Fibroblast of skin of right quadriceps (primary cell): ENCODE measurements at regions not wholly inside any gene's neighbourhood (a gene's known extent, or its start where the extent isn't known, plus 50 kb on each side); places are given as distances from the start of the nearest gene placed in this dataset.
A peak's percentile ranks its signal among the peaks of the same experiment; 100 is the strongest.

Experiments
- DNase-seq: peaks from one replicate; pipeline ENCODE4 v3.0.0-alpha.2; 2013

DNA sequence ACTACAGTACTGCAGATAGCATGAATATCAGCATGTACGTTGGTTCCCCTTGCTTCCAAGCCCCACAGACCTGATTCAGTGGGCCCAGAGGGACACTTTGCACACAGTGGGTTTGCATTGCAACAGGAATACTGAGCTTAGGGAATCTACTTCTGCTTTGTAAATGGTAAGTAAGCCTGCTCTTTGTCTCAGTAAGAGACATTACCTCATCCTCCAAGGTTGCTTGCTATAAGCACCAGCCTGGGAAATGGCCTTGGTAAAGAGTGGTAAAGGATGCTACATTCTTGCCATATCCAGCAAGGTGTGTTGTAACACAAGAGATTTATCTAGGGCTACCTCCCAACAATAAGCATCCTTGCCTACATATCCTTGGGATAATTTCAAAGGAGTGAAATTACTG is 730.5 kb downstream of the INHBA start:
- DNase-seq, result no peak

DNA sequence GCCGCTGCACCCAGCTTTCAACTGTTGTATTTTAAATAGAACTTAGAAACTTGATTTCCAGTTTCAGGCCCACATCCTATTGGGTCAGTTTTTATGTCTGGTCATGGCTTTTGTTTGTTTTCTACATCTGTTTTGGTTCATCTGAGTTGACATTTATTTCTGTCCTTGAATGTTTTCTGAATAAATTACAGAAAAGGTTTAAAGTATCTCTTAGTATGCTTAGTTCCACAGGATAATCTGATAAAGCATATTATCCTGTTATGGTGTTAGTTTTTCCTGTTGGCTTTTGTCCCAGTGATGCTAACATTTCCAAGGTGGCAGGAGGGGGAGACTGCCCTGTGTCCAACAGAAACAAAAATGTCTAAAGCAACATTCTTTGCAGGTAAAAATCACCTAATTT is 733.2 kb downstream of the INHBA start:
- DNase-seq, result no peak

DNA sequence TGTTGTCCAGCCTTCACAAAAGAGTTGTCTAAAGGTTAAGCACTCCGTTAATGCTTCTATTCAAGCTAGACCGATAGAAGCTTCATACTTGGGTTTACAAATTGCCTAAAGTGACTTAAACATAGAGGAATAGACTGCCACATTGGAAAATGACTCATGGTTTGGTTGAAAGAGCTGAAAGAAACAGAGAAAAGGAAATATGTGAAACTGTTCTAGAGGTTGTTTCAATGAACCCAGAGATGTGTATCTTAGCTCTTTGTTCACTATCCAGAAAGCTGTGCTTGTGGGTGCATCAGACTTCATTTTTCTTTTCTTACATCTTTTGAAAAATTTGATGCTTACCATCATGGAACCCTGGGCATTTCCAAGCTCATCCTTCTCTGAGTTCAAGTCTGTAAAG is 736.2 kb downstream of the INHBA start:
- DNase-seq, result no peak

DNA sequence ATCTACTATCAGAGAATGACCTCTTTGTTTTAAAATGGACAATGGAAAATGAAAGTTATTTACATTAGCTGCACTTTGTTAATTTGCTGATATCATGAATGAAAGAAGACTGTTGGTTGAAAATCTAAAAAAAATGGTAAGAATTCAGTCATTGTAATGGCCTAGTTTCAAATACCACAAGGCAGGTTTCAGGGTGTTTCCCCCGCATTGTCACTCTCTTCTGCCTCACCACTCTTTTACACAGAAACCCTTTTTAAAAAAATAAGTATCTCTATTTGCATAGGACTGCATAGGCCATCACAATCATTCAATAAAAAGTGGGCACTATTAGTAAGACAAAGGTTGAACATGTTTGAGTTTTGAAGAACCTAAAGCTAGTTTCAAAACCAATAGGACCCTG is 737.1 kb downstream of the INHBA start:
- no peak for DNase-seq

DNA sequence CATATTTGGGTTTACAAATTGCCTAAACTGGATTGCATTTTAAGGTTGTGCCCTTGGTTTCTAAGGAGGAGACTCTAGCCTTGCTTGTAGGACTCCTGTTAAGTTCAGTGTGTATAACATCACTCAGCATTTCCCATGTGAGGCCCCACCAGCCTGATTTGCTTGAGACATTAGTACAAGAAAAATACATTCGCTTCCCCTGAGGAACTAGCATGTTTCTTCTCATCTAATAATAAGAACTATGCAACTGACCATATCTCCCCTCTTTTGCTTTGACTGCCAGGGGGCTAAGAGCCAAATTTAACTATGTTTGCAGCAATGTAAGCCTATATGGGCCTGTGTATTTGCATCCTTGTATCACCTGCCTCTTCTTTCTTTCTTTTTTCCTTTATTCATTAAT is 737.9 kb downstream of the INHBA start:
- DNase-seq, result no peak

DNA sequence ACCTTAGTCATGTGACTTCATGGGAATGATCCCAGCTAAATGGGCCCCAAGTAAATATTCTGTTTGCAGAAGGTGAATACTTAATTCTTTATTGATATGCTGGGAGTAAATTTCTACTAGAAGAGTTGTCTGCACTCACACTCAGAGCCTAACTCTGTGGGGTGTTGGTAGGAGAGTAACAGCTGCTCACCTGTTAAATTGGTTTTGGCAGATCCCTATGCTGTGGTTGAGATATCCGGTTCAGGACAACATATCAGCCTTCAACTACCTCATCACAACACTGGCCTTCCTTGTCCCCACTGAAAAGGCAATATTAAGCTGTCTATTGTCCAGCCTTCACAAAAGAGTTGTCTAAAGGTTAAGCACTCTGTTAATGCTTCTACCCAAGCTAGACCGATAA is 738.3 kb downstream of the INHBA start:
- DNase-seq, result no peak

DNA sequence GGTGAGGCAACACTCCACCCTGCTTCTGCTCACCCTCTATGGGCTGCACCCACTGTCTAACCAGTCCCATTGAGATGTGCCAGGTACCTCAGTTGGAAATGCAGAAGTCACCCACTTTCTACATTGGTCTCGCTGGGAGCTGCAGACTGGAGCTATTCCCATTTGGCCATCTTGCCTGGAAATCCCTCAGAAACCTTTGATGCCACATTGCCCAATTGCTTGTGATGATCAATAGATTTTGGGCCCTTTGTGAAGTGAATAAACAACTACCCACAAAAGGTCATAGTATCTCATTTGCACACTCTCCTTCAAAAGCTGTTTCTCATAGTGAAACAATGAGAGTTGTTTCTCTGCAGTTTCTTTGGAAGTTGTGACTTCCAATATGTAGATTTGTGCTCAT is 742.9 kb downstream of the INHBA start:
- DNase-seq, result no peak

DNA sequence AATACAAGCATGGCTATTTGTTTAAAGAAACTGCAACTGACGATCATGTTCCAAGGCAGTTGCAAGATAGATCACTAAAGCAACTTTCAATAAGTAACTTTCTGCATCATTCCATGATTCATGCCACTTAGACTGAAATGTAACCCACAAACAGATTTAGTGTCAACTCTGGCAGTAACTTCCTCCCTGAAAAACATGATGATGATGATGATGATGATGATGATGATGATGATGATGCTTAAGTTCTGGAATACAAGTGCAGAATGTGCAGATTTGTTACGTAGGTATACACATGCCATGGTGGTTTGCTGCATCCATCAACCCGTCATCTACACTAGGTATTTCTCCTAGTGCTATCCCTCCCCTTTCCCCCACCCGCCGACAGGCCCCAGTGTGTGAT is 754.7 kb downstream of the INHBA start:
- DNase-seq, result no peak

DNA sequence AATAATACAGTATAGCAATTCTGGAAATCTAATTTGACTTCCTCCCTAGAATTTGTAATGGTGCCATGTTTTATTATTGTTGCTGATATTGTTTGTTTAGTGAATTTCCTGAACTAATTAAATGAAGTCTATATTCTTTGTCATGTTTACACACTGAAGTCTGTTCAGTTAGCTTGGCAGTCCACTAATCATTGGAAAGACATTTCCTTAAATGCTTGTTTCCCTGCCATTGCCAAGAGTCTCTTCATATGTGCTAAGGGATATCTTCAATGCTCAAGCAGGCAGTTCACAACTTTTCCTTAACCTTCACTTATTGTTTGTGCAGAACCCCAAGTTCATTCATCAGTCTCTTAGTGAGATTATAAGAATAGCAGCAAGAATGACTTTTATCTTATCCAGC is 755.3 kb downstream of the INHBA start:
- DNase-seq, result no peak

DNA sequence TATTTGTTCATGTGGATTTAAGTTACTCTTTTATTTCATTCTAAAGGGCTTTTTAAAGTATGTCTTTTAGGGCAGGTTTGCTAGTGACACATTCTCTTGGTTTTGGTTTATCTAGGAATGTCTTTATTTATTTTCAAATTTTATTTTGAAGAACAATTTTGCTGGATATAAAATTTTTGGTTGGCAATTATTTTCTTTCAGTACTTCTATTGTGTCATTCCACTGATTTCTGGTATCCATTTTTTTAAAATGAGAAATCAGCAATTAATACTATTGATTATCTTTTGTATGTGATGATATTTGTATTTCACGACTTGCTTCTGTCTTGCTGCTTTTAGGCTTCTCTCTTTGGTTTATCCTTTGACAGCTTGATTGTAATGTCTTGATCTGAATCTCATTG is 756.3 kb downstream of the INHBA start:
- DNase-seq, result no peak

DNA sequence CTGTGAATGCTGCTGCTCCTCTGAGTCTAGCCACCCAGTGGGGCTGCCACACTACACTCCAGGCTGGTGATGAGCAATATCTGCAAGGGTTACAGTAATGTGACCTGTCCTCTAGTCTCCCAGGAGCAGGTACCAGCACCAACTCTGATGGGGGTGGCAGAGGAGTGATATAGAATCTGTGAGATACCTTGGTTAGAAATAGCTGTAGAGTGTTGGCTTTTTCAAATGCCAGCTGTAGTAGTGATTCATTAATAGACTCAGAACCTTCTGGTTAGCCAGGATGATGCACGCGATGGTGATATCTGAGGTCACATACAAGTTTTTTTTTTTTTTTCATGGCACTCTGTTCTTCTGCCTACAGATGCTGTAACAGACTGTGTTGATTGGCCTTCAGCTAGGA is 757.1 kb downstream of the INHBA start:
- DNase-seq, result no peak

DNA sequence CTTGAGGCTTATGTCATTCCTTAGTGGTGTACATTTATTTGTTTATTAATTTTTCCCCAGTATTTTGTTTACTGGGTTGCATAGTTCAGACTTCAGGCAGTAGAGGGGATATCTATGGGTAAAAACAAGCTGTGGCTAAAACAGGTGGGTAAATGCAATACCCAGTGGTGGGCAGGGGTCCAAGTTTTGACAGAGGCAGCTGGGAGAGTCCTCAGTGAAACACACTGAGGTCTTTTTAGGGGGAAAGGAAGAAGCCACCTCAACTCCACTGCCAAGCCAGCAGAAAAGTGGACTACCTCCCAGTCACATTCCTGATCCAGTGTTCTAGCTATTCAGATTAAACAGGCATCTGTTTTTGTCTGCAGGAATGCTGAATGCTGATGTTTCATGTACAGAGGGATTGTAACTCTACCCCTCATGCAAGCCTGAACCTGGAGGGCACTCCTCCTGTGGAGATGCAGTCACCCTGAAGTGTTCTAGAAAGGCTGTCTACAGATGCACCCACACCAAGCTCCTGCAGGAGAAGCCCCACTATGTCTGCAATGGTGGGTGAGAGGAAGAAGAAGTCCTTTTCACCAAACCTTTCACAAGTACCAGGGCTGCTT is 757.8 kb downstream of the INHBA start:
- no peak for DNase-seq

DNA sequence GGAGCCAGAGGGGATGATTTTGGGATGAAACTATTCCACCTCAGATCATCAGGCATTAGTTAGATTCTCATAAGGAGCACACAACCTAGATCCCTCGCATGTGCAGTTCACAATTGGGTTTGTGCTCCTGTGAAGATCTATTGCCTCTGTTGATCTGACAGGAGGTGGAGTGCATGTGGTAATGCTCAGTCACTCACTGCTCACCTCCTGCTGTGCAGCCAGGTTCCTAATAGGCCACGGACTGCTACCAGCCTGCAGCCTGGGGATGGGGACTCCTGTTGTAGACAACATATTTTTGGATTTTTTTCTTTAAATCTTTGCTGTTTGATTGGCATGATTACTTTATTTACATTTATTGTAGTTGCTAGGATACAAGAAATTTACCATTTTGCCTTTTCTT is 765.0 kb downstream of the INHBA start:
- DNase-seq, result no peak

DNA sequence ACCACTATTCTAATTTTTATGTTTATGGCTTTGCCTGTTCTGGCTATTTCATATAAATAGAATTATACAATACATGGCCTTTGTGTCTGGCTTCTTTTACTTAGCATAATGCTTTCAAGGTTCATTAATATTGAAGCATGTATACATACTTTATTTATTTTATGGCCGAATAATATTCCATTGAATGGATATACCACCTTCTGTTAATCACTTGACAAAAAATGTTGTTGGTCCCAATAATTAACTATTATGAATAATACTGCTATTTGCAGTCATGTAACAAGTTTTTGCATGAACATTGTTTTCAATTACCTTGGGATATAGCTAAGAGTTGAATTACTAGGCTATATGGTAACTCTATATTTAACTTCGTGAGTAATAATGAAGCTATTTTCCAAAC is 767.5 kb downstream of the INHBA start:
- DNase-seq, result no peak

DNA sequence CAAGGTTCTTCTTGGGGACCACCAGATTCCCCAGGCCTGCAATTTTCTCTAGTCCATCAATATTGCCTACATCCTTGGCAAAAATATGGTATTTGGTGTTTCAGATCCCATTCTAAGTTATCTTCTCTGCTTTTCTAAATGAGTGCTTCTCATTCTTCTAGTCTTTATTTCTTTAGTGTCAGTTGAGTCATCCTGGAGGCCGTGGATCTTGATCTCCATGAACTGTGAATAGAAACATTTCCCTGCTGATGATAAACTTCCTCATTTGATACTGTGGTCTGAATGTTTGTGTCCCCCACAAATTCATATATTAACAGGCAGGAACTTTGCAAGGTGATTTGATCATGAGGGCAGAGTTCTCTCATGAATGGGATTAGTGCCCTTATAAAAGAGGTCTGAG is 779.3 kb downstream of the INHBA start:
- DNase-seq, result no peak

DNA sequence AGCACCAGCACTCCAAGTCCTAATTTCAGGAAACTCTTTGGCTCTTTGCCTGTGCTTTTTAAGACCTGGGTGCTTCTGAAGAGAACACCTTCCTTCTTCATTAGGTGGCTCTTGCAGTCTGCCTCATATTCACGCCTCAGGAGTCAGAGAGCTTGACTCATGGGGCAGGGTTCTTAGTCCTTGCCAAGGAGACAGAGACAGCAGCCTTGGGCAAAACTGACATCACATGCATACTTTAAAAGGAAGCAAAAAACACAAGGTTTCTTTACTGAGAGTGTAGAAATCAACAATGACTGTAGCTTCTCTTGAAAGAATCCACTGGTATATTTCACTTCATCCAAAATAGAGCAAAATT is 780.6 kb downstream of the INHBA start:
- DNase-seq, result peak; percentile 54

DNA sequence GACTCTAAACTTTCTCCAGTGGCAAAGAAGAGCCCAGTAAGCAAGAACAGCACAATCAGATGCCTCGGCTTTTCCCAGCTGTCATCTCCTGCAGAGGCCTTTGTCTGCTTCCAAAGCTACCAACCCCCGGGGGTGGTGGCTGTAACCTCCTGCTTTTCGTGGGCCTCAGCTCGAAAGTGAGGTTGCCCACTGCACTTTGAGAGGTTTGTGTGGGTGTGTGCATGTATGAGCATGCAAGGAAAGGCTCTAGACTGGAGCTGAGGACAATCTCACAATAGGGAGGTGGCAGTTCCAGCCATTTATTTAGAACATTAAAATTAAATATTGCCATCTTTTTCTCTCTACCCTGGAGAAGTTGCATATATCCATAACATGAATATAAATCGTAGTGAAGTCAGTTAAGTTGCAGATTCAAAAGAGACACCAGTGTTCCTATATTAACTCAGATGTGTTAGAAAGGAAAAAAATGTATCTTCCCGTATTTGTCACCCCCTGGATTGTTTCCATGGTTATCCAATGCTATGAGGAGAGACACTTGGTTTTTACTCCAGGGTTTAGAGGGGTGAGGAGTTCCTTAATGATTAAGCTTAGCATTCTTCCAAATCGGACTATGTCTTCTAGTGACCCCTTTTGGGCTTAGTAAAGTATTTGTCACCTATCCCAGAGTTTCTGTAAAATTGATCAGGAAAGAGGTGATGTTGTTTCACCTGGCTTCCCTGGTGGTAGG is 781.1 kb downstream of the INHBA start:
- no peak for DNase-seq

DNA sequence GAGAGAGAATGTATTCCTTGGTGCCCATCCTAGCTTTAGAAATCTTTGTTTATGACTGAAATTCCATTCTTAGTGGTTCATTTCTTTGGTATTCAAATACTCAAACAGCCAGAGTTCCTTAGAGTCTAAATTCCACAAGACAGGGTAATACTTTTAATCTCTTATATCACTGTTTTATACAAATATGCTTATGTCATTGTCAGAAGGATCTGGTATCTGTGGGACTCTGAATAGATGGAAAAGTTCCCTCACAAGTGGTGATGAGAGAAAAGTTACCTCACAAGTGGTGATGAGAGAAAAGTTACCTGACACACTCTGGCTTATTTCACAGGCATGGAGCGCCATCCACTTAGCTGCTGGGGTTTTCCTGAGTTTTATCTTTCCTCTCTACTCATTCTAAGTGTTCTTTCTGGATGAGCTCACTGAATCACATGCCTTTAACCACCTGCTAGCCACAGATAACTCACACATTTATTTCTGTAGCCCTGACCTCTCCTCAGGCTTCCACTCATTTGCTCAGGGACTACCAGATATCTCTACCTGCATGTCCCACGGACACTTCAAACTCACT is 784.0 kb downstream of the SUGCT start:
- peak; percentile 86 for DNase-seq

DNA sequence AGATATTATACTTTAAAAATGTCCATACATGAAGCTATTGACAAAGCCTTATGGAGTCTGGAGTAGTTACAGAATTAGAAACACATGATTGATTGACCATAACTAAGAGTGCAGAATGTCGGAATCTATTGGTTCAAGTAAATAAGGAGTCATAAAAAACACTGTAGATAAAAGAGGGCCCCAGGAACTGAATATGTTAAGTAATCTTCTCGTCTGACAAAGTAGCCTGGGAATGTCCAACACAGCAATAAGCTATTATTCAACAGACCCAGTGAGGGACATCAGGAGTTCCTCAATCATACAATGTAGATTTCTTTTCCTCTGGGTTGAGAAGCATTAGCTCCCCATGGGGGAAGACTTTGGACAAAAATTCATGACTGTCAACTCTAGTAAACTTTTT is 782.0 kb downstream of the SUGCT start:
- no peak for DNase-seq

DNA sequence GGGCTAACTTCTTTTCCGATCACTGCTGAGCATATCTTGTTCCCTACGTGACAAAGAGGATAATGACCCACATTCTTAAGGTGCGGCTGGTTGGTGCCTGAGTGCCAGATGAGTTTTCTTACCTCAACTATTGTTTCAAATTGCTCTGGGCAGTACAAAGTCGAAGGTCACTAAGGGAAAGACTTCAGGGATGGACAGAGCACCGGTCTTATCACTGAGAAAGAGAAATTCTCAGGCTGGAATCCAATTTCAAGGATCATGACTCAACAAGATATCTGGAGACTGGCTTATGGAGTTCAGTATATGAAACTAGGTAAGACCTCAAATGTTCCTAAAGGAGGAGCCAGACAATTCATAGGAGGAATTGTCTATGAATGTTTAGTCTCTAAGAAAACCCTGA is 780.3 kb downstream of the SUGCT start:
- no peak for DNase-seq
